ENCODE measurements at regions not wholly inside any gene's neighbourhood (a gene's known extent, or its start where the extent isn't known, plus 50 kb on each side); places are given as distances from the start of the nearest gene placed in this dataset.

- no peak overlapping the region for H3K4me3 Mint-ChIP-seq
- no peak overlapping the region for H3K27ac Mint-ChIP-seq
- no peaks in the 10 kb centered on the region for H3K36me3 Mint-ChIP-seq (ENCODE audit: low read depth)
- H3K9me3 Mint-ChIP-seq, result no peaks in the 10 kb centered on the region
- H3K27me3 Mint-ChIP-seq (ENCODE audit: low read depth), result no peaks in the 10 kb centered on the region
- H3K4me1 Mint-ChIP-seq (ENCODE audit: low read depth), result no peaks in the 10 kb centered on the region
Observed at GRCh38 chr2:2837746-2838547, 506.9 kb upstream of the MYT1L start.

- Mint-ChIP-seq H3K27ac (no peak overlapping the region), H3K27me3 (ENCODE audit: low read depth) (no peaks in the 10 kb centered on the region), H3K4me3 (no peak overlapping the region), H3K36me3 (ENCODE audit: low read depth) (no peaks in the 10 kb centered on the region), H3K4me1 (ENCODE audit: low read depth) (no peaks in the 10 kb centered on the region), H3K9me3 (no peaks in the 10 kb centered on the region)
Observed at GRCh38 chr2:2836343-2837070, 505.4 kb upstream of the MYT1L start.

GRCh38 chr2:2834516-2835254 is 503.6 kb upstream of the MYT1L start:
- Mint-ChIP-seq H3K27ac (no peak overlapping the region), H3K27me3 (ENCODE audit: low read depth) (no peaks in the 10 kb centered on the region), H3K4me3 (no peak overlapping the region), H3K9me3 (no peaks in the 10 kb centered on the region), H3K4me1 (ENCODE audit: low read depth) (no peaks in the 10 kb centered on the region), H3K36me3 (ENCODE audit: low read depth) (no peaks in the 10 kb centered on the region)

GRCh38 chr2:2834105-2834504 is 503.0 kb upstream of the MYT1L start:
- H3K36me3 Mint-ChIP-seq (ENCODE audit: low read depth), result no peaks in the 10 kb centered on the region
- H3K27me3 Mint-ChIP-seq (ENCODE audit: low read depth), result no peaks in the 10 kb centered on the region
- no peak overlapping the region for H3K4me3 Mint-ChIP-seq
- H3K27ac Mint-ChIP-seq, result no peak overlapping the region
- no peaks in the 10 kb centered on the region for H3K9me3 Mint-ChIP-seq
- no peaks in the 10 kb centered on the region for H3K4me1 Mint-ChIP-seq (ENCODE audit: low read depth)

GRCh38 chr2:2832657-2833056 is 501.6 kb upstream of the MYT1L start:
- no peaks in the 10 kb centered on the region for H3K4me1 Mint-ChIP-seq (ENCODE audit: low read depth)
- no peak overlapping the region for H3K27ac Mint-ChIP-seq
- no peak overlapping the region for H3K4me3 Mint-ChIP-seq
- H3K9me3 Mint-ChIP-seq, result no peaks in the 10 kb centered on the region
- no peaks in the 10 kb centered on the region for H3K36me3 Mint-ChIP-seq (ENCODE audit: low read depth)
- no peaks in the 10 kb centered on the region for H3K27me3 Mint-ChIP-seq (ENCODE audit: low read depth)

- no peaks in the 10 kb centered on the region for H3K27me3 Mint-ChIP-seq (ENCODE audit: low read depth)
- H3K4me3 Mint-ChIP-seq, result no peak overlapping the region
- H3K36me3 Mint-ChIP-seq (ENCODE audit: low read depth), result no peaks in the 10 kb centered on the region
- H3K4me1 Mint-ChIP-seq (ENCODE audit: low read depth), result no peaks in the 10 kb centered on the region
- no peak overlapping the region for H3K27ac Mint-ChIP-seq
- H3K9me3 Mint-ChIP-seq, result no peaks in the 10 kb centered on the region
Observed at GRCh38 chr2:2831633-2832032, 500.6 kb upstream of the MYT1L start.

- H3K27me3 Mint-ChIP-seq (ENCODE audit: low read depth), result no peaks in the 10 kb centered on the region
- no peak overlapping the region for H3K4me3 Mint-ChIP-seq
- H3K9me3 Mint-ChIP-seq, result no peaks in the 10 kb centered on the region
- H3K36me3 Mint-ChIP-seq (ENCODE audit: low read depth), result no peaks in the 10 kb centered on the region
- no peak overlapping the region for H3K27ac Mint-ChIP-seq
- no peaks in the 10 kb centered on the region for H3K4me1 Mint-ChIP-seq (ENCODE audit: low read depth)
Observed at GRCh38 chr2:2830576-2830975, 499.5 kb upstream of the MYT1L start.

- no peaks in the 10 kb centered on the region for H3K9me3 Mint-ChIP-seq
- no peaks in the 10 kb centered on the region for H3K27me3 Mint-ChIP-seq (ENCODE audit: low read depth)
- no peak overlapping the region for H3K4me3 Mint-ChIP-seq
- no peak overlapping the region for H3K27ac Mint-ChIP-seq
- H3K36me3 Mint-ChIP-seq (ENCODE audit: low read depth), result no peaks in the 10 kb centered on the region
- H3K4me1 Mint-ChIP-seq (ENCODE audit: low read depth), result no peaks in the 10 kb centered on the region
Observed at GRCh38 chr2:2828774-2829368, 497.8 kb upstream of the MYT1L start.

GRCh38 chr2:2827761-2828221 is 496.7 kb upstream of the MYT1L start:
- H3K36me3 Mint-ChIP-seq (ENCODE audit: low read depth), result no peaks in the 10 kb centered on the region
- no peaks in the 10 kb centered on the region for H3K27me3 Mint-ChIP-seq (ENCODE audit: low read depth)
- H3K4me3 Mint-ChIP-seq, result no peak overlapping the region
- no peaks in the 10 kb centered on the region for H3K4me1 Mint-ChIP-seq (ENCODE audit: low read depth)
- H3K9me3 Mint-ChIP-seq, result no peaks in the 10 kb centered on the region
- H3K27ac Mint-ChIP-seq, result no peak overlapping the region

- Mint-ChIP-seq H3K27me3 (ENCODE audit: low read depth) (peaks cover 3% of the 10 kb centered on the region), H3K9me3 (no peaks in the 10 kb centered on the region), H3K36me3 (ENCODE audit: low read depth) (no peaks in the 10 kb centered on the region)
Observed at GRCh38 chr2:2827046-2827636, 496.1 kb upstream of the MYT1L start.

GRCh38 chr2:2826621-2827020 is 495.5 kb upstream of the MYT1L start:
- Mint-ChIP-seq H3K36me3 (ENCODE audit: low read depth) (no peaks in the 10 kb centered on the region), H3K9me3 (no peaks in the 10 kb centered on the region), H3K27ac (no peak overlapping the region), H3K4me1 (ENCODE audit: low read depth) (no peaks in the 10 kb centered on the region), H3K4me3 (no peak overlapping the region), H3K27me3 (ENCODE audit: low read depth) (peaks cover 3% of the 10 kb centered on the region)

More at GRCh38 chr2:2827046-2827636, 496.1 kb upstream of the MYT1L start:
- H3K27ac Mint-ChIP-seq, result no peak overlapping the region
- H3K4me3 Mint-ChIP-seq, result no peak overlapping the region
- no peaks in the 10 kb centered on the region for H3K4me1 Mint-ChIP-seq (ENCODE audit: low read depth)

GRCh38 chr2:2826209-2826551 is 495.1 kb upstream of the MYT1L start:
- no peak overlapping the region for H3K4me3 Mint-ChIP-seq
- H3K9me3 Mint-ChIP-seq, result peaks cover 3% of the 10 kb centered on the region
- H3K4me1 Mint-ChIP-seq (ENCODE audit: low read depth), result no peaks in the 10 kb centered on the region
- H3K27me3 Mint-ChIP-seq (ENCODE audit: low read depth), result peaks cover 3% of the 10 kb centered on the region
- no peaks in the 10 kb centered on the region for H3K36me3 Mint-ChIP-seq (ENCODE audit: low read depth)
- no peak overlapping the region for H3K27ac Mint-ChIP-seq

- Mint-ChIP-seq H3K9me3 (peaks cover 3% of the 10 kb centered on the region), H3K27me3 (ENCODE audit: low read depth) (peaks cover 3% of the 10 kb centered on the region), H3K4me1 (ENCODE audit: low read depth) (no peaks in the 10 kb centered on the region), H3K36me3 (ENCODE audit: low read depth) (no peaks in the 10 kb centered on the region), H3K27ac (no peak overlapping the region), H3K4me3 (no peak overlapping the region)
Observed at GRCh38 chr2:2825516-2826208, 494.6 kb upstream of the MYT1L start.

- Mint-ChIP-seq H3K36me3 (ENCODE audit: low read depth) (no peaks in the 10 kb centered on the region), H3K27me3 (ENCODE audit: low read depth) (peaks cover 3% of the 10 kb centered on the region), H3K27ac (no peak overlapping the region), H3K4me1 (ENCODE audit: low read depth) (no peaks in the 10 kb centered on the region), H3K4me3 (no peak overlapping the region), H3K9me3 (peaks cover 3% of the 10 kb centered on the region)
Observed at GRCh38 chr2:2825062-2825461, 494.0 kb upstream of the MYT1L start.

All from T-helper 1 cell treated with Interleukin-12 subunit alpha and Interleukin-12 subunit beta and Interleukin-4 antibody, amounts not matched to agents 30 μg/mL and 1 μg/mL, for 36 hours (primary cell).